Liver (tissue), 8 donors: ENCODE measurements at regions not wholly inside any gene's neighbourhood (a gene's known extent, or its start where the extent isn't known, plus 50 kb on each side); places are given as distances from the start of the nearest gene placed in this dataset.

Source experiments
- DNase-seq: peaks from one replicate; pipeline ENCODE4 v3.0.0-alpha.2; 2017; ENCODE audit warnings: low spot score
- H3K27ac ChIP-seq, 2 donors: one replicate each; pipeline ENCODE4 v1.7.0; 2013; ENCODE audit warnings: inconsistent platforms in 2 of 2, low read length in 2 of 2, control low read depth in 1 of 2, low read depth in 1 of 2, mild to moderate bottlenecking in 1 of 2
- H3K27me3 ChIP-seq, 4 donors: one replicate each; pipeline versions ENCODE4 v1.6.1 to v1.7.0; 2013; ENCODE audit warnings: low read length in 3 of 4, inconsistent platforms in 1 of 4, mild to moderate bottlenecking in 1 of 4, moderate library complexity in 1 of 4; ENCODE audit not compliant: control insufficient read depth in 4 of 4, insufficient read depth in 4 of 4
- H3K36me3 ChIP-seq, 4 donors: one replicate each; pipeline versions ENCODE4 v1.6.1 to v1.7.0; 2013; ENCODE audit warnings: low read length in 3 of 4, mild to moderate bottlenecking in 3 of 4, low read depth in 1 of 4, moderate library complexity in 1 of 4; ENCODE audit not compliant: control insufficient read depth in 4 of 4, insufficient read depth in 3 of 4
- H3K4me1 ChIP-seq, 4 donors: one replicate each; pipeline versions ENCODE4 v1.6.1 to v1.7.0; 2013; ENCODE audit warnings: low read length in 3 of 4, mild to moderate bottlenecking in 3 of 4, moderate library complexity in 1 of 4; ENCODE audit not compliant: control insufficient read depth in 4 of 4, insufficient read depth in 4 of 4
- H3K4me3 ChIP-seq, 3 donors: one replicate each; pipeline versions ENCODE4 v1.6.1 to v1.7.0; 2013; ENCODE audit warnings: low read length in 3 of 3, control low read depth in 1 of 3, low read depth in 1 of 3, mild to moderate bottlenecking in 1 of 3
- H3K9ac ChIP-seq, 2 donors: one replicate each; pipeline ENCODE4 v1.7.0; 2013; ENCODE audit warnings: low read length in 2 of 2, mild to moderate bottlenecking in 2 of 2, moderate library complexity in 2 of 2, control low read depth in 1 of 2, low read depth in 1 of 2
- H3K9me3 ChIP-seq, 4 donors: one replicate each; pipeline versions ENCODE4 v1.6.1 to v1.7.0; 2013; ENCODE audit warnings: low read length in 3 of 4; ENCODE audit not compliant: control insufficient read depth in 4 of 4
- ATF3 ChIP-seq: IDR thresholded peaks from 2 replicates; pipeline ENCODE4 v1.6.1; 2016; ENCODE audit warnings: antibody characterized with exemption
- CTCF ChIP-seq: fragments of 150-350 bp; IDR thresholded peaks from 2 replicates; pipeline ENCODE4 v1.5.1; 2017; ENCODE audit warnings: improper control_type of control experiment, low read depth, low read length; ENCODE audit not compliant: missing input control
- EGR1 ChIP-seq, 2 donors: IDR thresholded peaks; 2 replicates each; pipeline ENCODE4 v1.6.1; 2016 to 2018; ENCODE audit warnings: antibody characterized with exemption in 2 of 2, low read depth in 2 of 2
- HNF4A ChIP-seq, 2 donors: conservative IDR thresholded peaks; 2 replicates each; pipeline ENCODE4 v1.6.1; 2016; ENCODE audit warnings: antibody characterized with exemption in 2 of 2, mild to moderate bottlenecking in 2 of 2
- HNF4G ChIP-seq: IDR thresholded peaks from 2 replicates; pipeline ENCODE4 v1.6.1; 2016; ENCODE audit warnings: antibody characterized with exemption
- JUND ChIP-seq, 2 donors: IDR thresholded peaks; 2 replicates each; pipeline ENCODE4 v1.6.1; 2016; ENCODE audit warnings: antibody characterized with exemption in 2 of 2
- MAX ChIP-seq: IDR thresholded peaks from 2 replicates; pipeline ENCODE4 v1.6.1; 2016; ENCODE audit warnings: antibody characterized with exemption
- NR2F2 ChIP-seq: IDR thresholded peaks from 2 replicates; pipeline ENCODE4 v1.6.1; 2016; ENCODE audit warnings: antibody characterized with exemption
- RAD21 ChIP-seq, 2 donors: IDR thresholded peaks; 2 replicates each; pipeline ENCODE4 v1.6.1; 2016; ENCODE audit warnings: antibody characterized with exemption in 2 of 2, mild to moderate bottlenecking in 2 of 2
- REST ChIP-seq: IDR thresholded peaks from 2 replicates; pipeline ENCODE4 v1.6.1; 2016; ENCODE audit warnings: antibody characterized with exemption, mild to moderate bottlenecking
- RXRA ChIP-seq, 2 donors: IDR thresholded peaks; 2 replicates each; pipeline ENCODE4 v1.6.1; 2017 to 2018; ENCODE audit warnings: antibody characterized with exemption in 2 of 2, mild to moderate bottlenecking in 1 of 2
- TAF1 ChIP-seq: conservative IDR thresholded peaks from 2 replicates; pipeline ENCODE4 v1.6.1; 2016; ENCODE audit warnings: antibody characterized with exemption, mild to moderate bottlenecking
- YY1 ChIP-seq: IDR thresholded peaks from 2 replicates; pipeline ENCODE4 v1.6.1; 2016; ENCODE audit warnings: antibody characterized with exemption, mild to moderate bottlenecking
- ZBTB33 ChIP-seq: IDR thresholded peaks from 2 replicates; pipeline ENCODE4 v1.6.1; 2016; ENCODE audit warnings: antibody characterized with exemption
- WGBS: extraction: QIAGEN DNeasy Blood & Tissue Kit; methylation state at CpG from one replicate; pipeline ENCODE4 v1.1.7; 2013; 5-methylcytosine and 5-hydroxymethylcytosine counted together
- donor health status: healthy.
- donor health status: healthy.
- donor health status: healthy.
- donor health status: healthy.
- donor health status: healthy.

GRCh38 chr12:11968516-11968915 lies 102.2 kb upstream of the BCL2L14 start:
- Histone ChIP-seq H3K9ac (no peak overlapping the region), H3K4me3 (no peak overlapping the region), H3K4me1 (no peaks in the 10 kb centered on the region), H3K36me3 (no peaks in the 10 kb centered on the region), H3K27ac (no peak overlapping the region), H3K27me3 (no peaks in the 10 kb centered on the region), H3K9me3 (no peaks in the 10 kb centered on the region)
- TF ChIP-seq RXRA (IDR thresholded peaks at IDR 0.05) (no peak), RAD21 (IDR thresholded peaks at IDR 0.05) (no peak), MAX (no peak), EGR1 (IDR thresholded peaks at IDR 0.05; ENCODE audit: low read depth in 2 of 2) (no peak), YY1 (no peak), REST (no peak), ZBTB33 (no peak), ATF3 (no peak), HNF4G (no peak), NR2F2 (no peak), TAF1 (no peak)
- no peak for DNase-seq
- 83% methylated on average over 7 of the region's 7 CpGs for WGBS

GRCh38 chr12:11969437-11970154 lies 101.1 kb upstream of the BCL2L14 start:
- TF ChIP-seq HNF4A (conservative IDR thresholded peaks at IDR 0.05) (no peak), CTCF (no peak), JUND (IDR thresholded peaks at IDR 0.05) (no peak), ATF3 (no peak), YY1 (no peak), EGR1 (IDR thresholded peaks at IDR 0.05; ENCODE audit: low read depth in 2 of 2) (no peak), NR2F2 (no peak), TAF1 (no peak)
- WGBS: 73% methylated on average over 8 of the region's 8 CpGs
- H3K27ac ChIP-seq: no peak overlapping the region
- no peaks in the 10 kb centered on the region for H3K9me3 ChIP-seq
- no peak for DNase-seq
- H3K9ac ChIP-seq: no peak overlapping the region
- H3K4me3 ChIP-seq: no peak overlapping the region
- no peaks in the 10 kb centered on the region for H3K36me3 ChIP-seq
- H3K4me1 ChIP-seq: no peaks in the 10 kb centered on the region
- H3K27me3 ChIP-seq: no peaks in the 10 kb centered on the region
